B cell (primary cell): ENCODE measurements at regions not wholly inside any gene's neighbourhood (a gene's known extent, or its start where the extent isn't known, plus 50 kb on each side); places are given as distances from the start of the nearest gene placed in this dataset.
"Not testable (repeated sequence)": the region's sequence is repeated elsewhere in the genome, so short reads cannot be mapped to it uniquely, and the experiment has no call there.

Experiments
- EZH2 ChIP-seq: IDR thresholded peaks from 2 replicates; pipeline ENCODE4 v1.6.1; 2012; ENCODE audit warnings: borderline replicate concordance, low read depth, mild to moderate bottlenecking, moderate library complexity, low read length; ENCODE audit not compliant: insufficient read depth, poor library complexity, severe bottlenecking
- TF ChIP-seq, protein P1 (sequence below): fragments of 200-600 bp; IDR thresholded peaks from one replicate; pipeline ENCODE4 v1.8.0; 2022; ENCODE audit warnings: antibody characterized with exemption, mild to moderate bottlenecking

GRCh38 chrX:63160994-63161393, 190.1 kb downstream of the SPIN4 start:
- TF ChIP-seq, protein P1, sequence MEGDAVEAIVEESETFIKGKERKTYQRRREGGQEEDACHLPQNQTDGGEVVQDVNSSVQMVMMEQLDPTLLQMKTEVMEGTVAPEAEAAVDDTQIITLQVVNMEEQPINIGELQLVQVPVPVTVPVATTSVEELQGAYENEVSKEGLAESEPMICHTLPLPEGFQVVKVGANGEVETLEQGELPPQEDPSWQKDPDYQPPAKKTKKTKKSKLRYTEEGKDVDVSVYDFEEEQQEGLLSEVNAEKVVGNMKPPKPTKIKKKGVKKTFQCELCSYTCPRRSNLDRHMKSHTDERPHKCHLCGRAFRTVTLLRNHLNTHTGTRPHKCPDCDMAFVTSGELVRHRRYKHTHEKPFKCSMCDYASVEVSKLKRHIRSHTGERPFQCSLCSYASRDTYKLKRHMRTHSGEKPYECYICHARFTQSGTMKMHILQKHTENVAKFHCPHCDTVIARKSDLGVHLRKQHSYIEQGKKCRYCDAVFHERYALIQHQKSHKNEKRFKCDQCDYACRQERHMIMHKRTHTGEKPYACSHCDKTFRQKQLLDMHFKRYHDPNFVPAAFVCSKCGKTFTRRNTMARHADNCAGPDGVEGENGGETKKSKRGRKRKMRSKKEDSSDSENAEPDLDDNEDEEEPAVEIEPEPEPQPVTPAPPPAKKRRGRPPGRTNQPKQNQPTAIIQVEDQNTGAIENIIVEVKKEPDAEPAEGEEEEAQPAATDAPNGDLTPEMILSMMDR: not testable (repeated sequence)
- TF ChIP-seq EZH2: not testable (repeated sequence)
